ENCODE measurements at regions not wholly inside any gene's neighbourhood (a gene's known extent, or its start where the extent isn't known, plus 50 kb on each side); places are given as distances from the start of the nearest gene placed in this dataset.

DNA sequence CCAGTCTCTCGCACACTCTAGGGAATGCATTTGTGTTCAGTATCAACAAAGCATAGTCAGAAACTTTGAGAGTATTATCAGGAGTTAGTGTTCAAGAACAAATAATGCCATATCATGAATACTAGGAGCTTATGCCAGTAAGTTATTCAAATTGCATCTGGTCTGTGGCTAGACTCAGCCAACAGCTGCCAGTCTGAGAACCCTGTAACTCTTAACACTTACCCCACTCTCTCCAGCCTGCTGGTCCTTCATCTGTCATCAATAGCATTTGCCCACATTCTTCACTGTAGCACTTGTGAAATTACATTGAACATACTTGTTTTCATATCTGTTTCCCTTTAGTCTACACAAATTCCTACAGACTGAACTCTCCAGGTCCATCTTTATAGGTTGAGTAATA is 1157.5 kb upstream of the RAG2 start:
- TF ChIP-seq, protein P1, sequence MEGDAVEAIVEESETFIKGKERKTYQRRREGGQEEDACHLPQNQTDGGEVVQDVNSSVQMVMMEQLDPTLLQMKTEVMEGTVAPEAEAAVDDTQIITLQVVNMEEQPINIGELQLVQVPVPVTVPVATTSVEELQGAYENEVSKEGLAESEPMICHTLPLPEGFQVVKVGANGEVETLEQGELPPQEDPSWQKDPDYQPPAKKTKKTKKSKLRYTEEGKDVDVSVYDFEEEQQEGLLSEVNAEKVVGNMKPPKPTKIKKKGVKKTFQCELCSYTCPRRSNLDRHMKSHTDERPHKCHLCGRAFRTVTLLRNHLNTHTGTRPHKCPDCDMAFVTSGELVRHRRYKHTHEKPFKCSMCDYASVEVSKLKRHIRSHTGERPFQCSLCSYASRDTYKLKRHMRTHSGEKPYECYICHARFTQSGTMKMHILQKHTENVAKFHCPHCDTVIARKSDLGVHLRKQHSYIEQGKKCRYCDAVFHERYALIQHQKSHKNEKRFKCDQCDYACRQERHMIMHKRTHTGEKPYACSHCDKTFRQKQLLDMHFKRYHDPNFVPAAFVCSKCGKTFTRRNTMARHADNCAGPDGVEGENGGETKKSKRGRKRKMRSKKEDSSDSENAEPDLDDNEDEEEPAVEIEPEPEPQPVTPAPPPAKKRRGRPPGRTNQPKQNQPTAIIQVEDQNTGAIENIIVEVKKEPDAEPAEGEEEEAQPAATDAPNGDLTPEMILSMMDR (IDR thresholded peaks at IDR 0.05; ENCODE audit: poor library complexity, severe bottlenecking): no peak
- no peak for TF ChIP-seq POLR2AphosphoS5 (IDR thresholded peaks at IDR 0.05)
